Panc1 (cell line): ENCODE measurements at regions not wholly inside any gene's neighbourhood (a gene's known extent, or its start where the extent isn't known, plus 50 kb on each side); places are given as distances from the start of the nearest gene placed in this dataset.

Experiments
- ATAC-seq: fragments of 200-7000 bp; cut with Tn5 transposase; 2 replicates; pipeline ENCODE4 v1.9.1; 2020; ENCODE audit warnings: mild to moderate bottlenecking, moderate library complexity
- BruUV-seq: library from RNA; stranded (reverse); fragments of 400-500 nt; replicated peaks from 2 replicates; lab custom pipeline; 2021; lab: Mats Ljungman, UMichigan
- CTCF ChIA-PET: fragments of 300-600 bp; sonication (Branson Sonifier 250); formaldehyde crosslinking; loops from one replicate; lab custom pipeline; 2022; ENCODE audit warnings: antibody characterized with exemption; lab: Charles Lee
- POLR2A ChIA-PET: fragments of 300-600 bp; sonication (Branson Sonifier 250); formaldehyde crosslinking; loops from one replicate; lab custom pipeline; 2022; ENCODE audit warnings: antibody characterized with exemption; lab: Charles Lee
- DNase-seq: peaks from one replicate; pipeline ENCODE4 v3.0.0-alpha.2; 2010; ENCODE audit warnings: low read depth, low spot score
- H3K27ac ChIP-seq: 2 replicates; pipeline ENCODE4 v1.5.1; 2011; ENCODE audit warnings: mild to moderate bottlenecking, low read length, inconsistent platforms
- H3K27me3 ChIP-seq: fragments of 200-500 bp; sonication (Bioruptor generic); 2 replicates; pipeline ENCODE4 v1.6.0; 2014; ENCODE audit warnings: low read length, inconsistent platforms; ENCODE audit not compliant: control insufficient read depth, insufficient read depth
- H3K36me3 ChIP-seq: fragments of 200-500 bp; sonication (Bioruptor generic); 2 replicates; pipeline ENCODE4 v1.5.1; 2014; ENCODE audit warnings: inconsistent platforms, mild to moderate bottlenecking, low read length, moderate library complexity; ENCODE audit not compliant: control insufficient read depth, insufficient read depth
- H3K4me1 ChIP-seq: 2 replicates; pipeline ENCODE4 v1.5.1; 2011; ENCODE audit warnings: inconsistent platforms, mild to moderate bottlenecking, low read length, moderate library complexity; ENCODE audit not compliant: control insufficient read depth, insufficient read depth
- H3K4me3 ChIP-seq, 2 experiments: 2 replicates each; pipeline ENCODE4 v1.5.1; 2011 to 2012; ENCODE audit warnings: low read depth in 2 of 2, low read length in 2 of 2, mild to moderate bottlenecking in 2 of 2, inconsistent platforms in 1 of 2, moderate library complexity in 1 of 2
- H3K9me3 ChIP-seq: fragments of 200-500 bp; sonication (Bioruptor generic); 2 replicates; pipeline ENCODE4 v1.5.1; 2014; ENCODE audit warnings: low read depth, mild to moderate bottlenecking, inconsistent platforms, low read length, moderate library complexity; ENCODE audit not compliant: control insufficient read depth, insufficient read depth
- CTCF ChIP-seq: fragments of 450-650 bp; IDR thresholded peaks from 2 replicates; pipeline ENCODE4 v1.5.1; 2017; ENCODE audit warnings: mild to moderate bottlenecking
- POLR2AphosphoS5 ChIP-seq: IDR thresholded peaks from 2 replicates; pipeline ENCODE4 v1.6.1; 2012; ENCODE audit warnings: mild to moderate bottlenecking, low read depth, low read length, moderate library complexity
- REST ChIP-seq, 2 experiments: IDR thresholded peaks; 2 replicates each; pipeline ENCODE4 v1.6.1; 2011 to 2012; ENCODE audit warnings: low read depth in 2 of 2, control low read depth in 1 of 2, low read length in 1 of 2, mild to moderate bottlenecking in 1 of 2, moderate library complexity in 1 of 2; ENCODE audit not compliant: insufficient read depth in 1 of 2
- SIN3A ChIP-seq: IDR thresholded peaks from 2 replicates; pipeline ENCODE4 v1.6.1; 2012; ENCODE audit warnings: low read depth, mild to moderate bottlenecking, low read length, moderate library complexity, borderline replicate concordance; ENCODE audit not compliant: insufficient read depth
- TCF7L2 ChIP-seq: IDR thresholded peaks from 2 replicates; pipeline ENCODE4 v1.6.1; 2011; ENCODE audit warnings: mild to moderate bottlenecking, low read depth, low read length, inconsistent platforms
- in situ Hi-C: cut with HindIII; loops from 2 replicates; pipeline ENCODE4 v1.10.0; 2016; ENCODE audit warnings: low sequenced_read_pairs, low pct_unique_long_range_greater_than_20kb
- intact Hi-C: fragments of 100-400 bp; cut with micrococcal nuclease; formaldehyde crosslinking; loops from one replicate; pipeline ENCODE4 v1.10.0; 2022; ENCODE audit not compliant: unreplicated experiment

- Histone ChIP-seq H3K27ac (no peak overlapping the region), H3K27me3 (peaks cover 2% of the 10 kb centered on the region; the same call in 1 of the 2 replicates), H3K9me3 (no peaks in the 10 kb centered on the region), H3K4me1 (no peaks in the 10 kb centered on the region), H3K4me3 (no peak overlapping the region), H3K36me3 (no peaks in the 10 kb centered on the region)
- POLR2A ChIA-PET = no interaction called here
- intact Hi-C loops = no loop called here
- DNase-seq (no peak), ATAC-seq (no peak)
- in situ Hi-C loops = no loop called here
- BruUV-seq = no TSS peak
- no peak for TF ChIP-seq TCF7L2
- no peak for TF ChIP-seq SIN3A
- TF ChIP-seq CTCF = no peak
- TF ChIP-seq POLR2AphosphoS5 = no peak
- no peak for TF ChIP-seq REST (IDR thresholded peaks at IDR 0.05; ENCODE audit: insufficient read depth in 1 of 2, low read depth in 2 of 2, low read length in 1 of 2)
- CTCF ChIA-PET = no interaction called here
Observed at GRCh38 chr10:2852574-2853323, 214.6 kb upstream of the PFKP start.

GRCh38 chr10:2851566-2851965, 215.8 kb upstream of the PFKP start:
- no peaks in the 10 kb centered on the region for H3K36me3 ChIP-seq
- H3K4me1 ChIP-seq = no peaks in the 10 kb centered on the region
- peaks cover 2% of the 10 kb centered on the region; the same call in 1 of the 2 replicates for H3K27me3 ChIP-seq
- no TSS peak for BruUV-seq
- H3K27ac ChIP-seq = no peak overlapping the region
- H3K9me3 ChIP-seq = no peaks in the 10 kb centered on the region
- no peak for TF ChIP-seq POLR2AphosphoS5
- TF ChIP-seq SIN3A = no peak
- TF ChIP-seq TCF7L2 = no peak
- TF ChIP-seq CTCF = no peak
- no peak for TF ChIP-seq REST (IDR thresholded peaks at IDR 0.05; ENCODE audit: insufficient read depth in 1 of 2, low read depth in 2 of 2, low read length in 1 of 2)
- in situ Hi-C loops (no loop called here), intact Hi-C loops (no loop called here)
- DNase-seq (no peak), ATAC-seq (no peak)
- H3K4me3 ChIP-seq = no peak overlapping the region
- CTCF ChIA-PET = no interaction called here
- POLR2A ChIA-PET = no interaction called here
